ENCODE measurements at regions not wholly inside any gene's neighbourhood (a gene's known extent, or its start where the extent isn't known, plus 50 kb on each side); places are given as distances from the start of the nearest gene placed in this dataset.

DNA sequence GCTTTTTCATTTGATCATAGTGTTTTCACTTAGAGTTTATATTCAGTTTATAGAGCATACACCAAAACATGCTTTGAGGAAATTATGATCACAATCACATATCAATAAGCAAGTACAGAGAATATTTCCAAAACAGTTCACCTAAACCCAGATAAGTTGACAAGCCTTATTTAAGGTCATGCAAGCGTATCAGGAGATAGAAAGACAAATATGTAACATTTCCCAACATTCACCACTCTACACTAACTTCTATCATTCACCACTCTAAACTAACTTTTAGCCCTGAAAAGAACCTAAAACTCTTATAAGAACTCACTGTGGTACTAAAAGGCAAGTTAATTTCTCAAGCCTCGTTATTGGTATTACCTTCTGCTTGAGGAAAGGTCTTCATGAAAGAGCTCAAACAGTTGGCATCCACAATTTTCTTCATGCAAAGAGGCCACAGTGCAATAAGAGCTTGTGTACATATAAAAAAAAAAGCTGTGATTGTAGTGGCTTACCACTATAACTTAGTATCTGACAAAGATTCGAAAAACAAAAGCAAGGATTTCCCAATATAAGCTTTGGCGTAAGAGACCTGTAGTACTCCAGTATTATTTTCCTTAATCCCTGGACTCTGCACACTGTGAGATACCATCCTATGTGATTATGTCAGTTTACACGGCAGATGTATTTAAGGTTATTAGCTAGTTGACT lies 903.3 kb downstream of the STIM2 start:
- Histone ChIP-seq H3K4me3 (ENCODE audit: low read length in 2 of 2) (no peak overlapping the region), H3K27ac (ENCODE audit: low read depth in 2 of 2, low read length in 2 of 2) (no peak overlapping the region), H3K36me3 (ENCODE audit: control insufficient read depth in 2 of 2, insufficient read depth in 2 of 2, low read length in 2 of 2) (no peaks in the 10 kb centered on the region)

GRCh38 chr4:27764526-27764837 lies 903.8 kb downstream of the STIM2 start:
- H3K9ac ChIP-seq (ENCODE audit: low read depth in 1 of 2, low read length in 2 of 2): no peak overlapping the region
- H3K4me3 ChIP-seq (ENCODE audit: low read length in 2 of 2): no peak overlapping the region
- H3K36me3 ChIP-seq (ENCODE audit: control insufficient read depth in 2 of 2, insufficient read depth in 2 of 2, low read length in 2 of 2): no peaks in the 10 kb centered on the region
- H3K27ac ChIP-seq (ENCODE audit: low read depth in 2 of 2, low read length in 2 of 2): no peak overlapping the region
- H3K27me3 ChIP-seq (ENCODE audit: control insufficient read depth in 2 of 2, insufficient read depth in 2 of 2, low read length in 2 of 2): no peaks in the 10 kb centered on the region
- no peaks in the 10 kb centered on the region for H3K4me1 ChIP-seq (ENCODE audit: control insufficient read depth in 2 of 2, insufficient read depth in 2 of 2, low read length in 2 of 2)
- H3K9me3 ChIP-seq (ENCODE audit: control insufficient read depth in 2 of 2, low read length in 2 of 2): no peaks in the 10 kb centered on the region

More for the DNA sequence above, 903.3 kb downstream of the STIM2 start:
- Histone ChIP-seq H3K9ac (ENCODE audit: low read depth in 1 of 2, low read length in 2 of 2) (no peak overlapping the region), H3K9me3 (ENCODE audit: control insufficient read depth in 2 of 2, low read length in 2 of 2) (no peaks in the 10 kb centered on the region), H3K27me3 (ENCODE audit: control insufficient read depth in 2 of 2, insufficient read depth in 2 of 2, low read length in 2 of 2) (no peaks in the 10 kb centered on the region), H3K4me1 (ENCODE audit: control insufficient read depth in 2 of 2, insufficient read depth in 2 of 2, low read length in 2 of 2) (no peaks in the 10 kb centered on the region)

- H3K27me3 ChIP-seq (ENCODE audit: control insufficient read depth in 2 of 2, insufficient read depth in 2 of 2, low read length in 2 of 2): no peaks in the 10 kb centered on the region
- H3K9me3 ChIP-seq (ENCODE audit: control insufficient read depth in 2 of 2, low read length in 2 of 2): no peaks in the 10 kb centered on the region
- H3K36me3 ChIP-seq (ENCODE audit: control insufficient read depth in 2 of 2, insufficient read depth in 2 of 2, low read length in 2 of 2): no peaks in the 10 kb centered on the region
- H3K9ac ChIP-seq (ENCODE audit: low read depth in 1 of 2, low read length in 2 of 2): no peak overlapping the region
- H3K4me3 ChIP-seq (ENCODE audit: low read length in 2 of 2): no peak overlapping the region
- no peak overlapping the region for H3K27ac ChIP-seq (ENCODE audit: low read depth in 2 of 2, low read length in 2 of 2)
- no peaks in the 10 kb centered on the region for H3K4me1 ChIP-seq (ENCODE audit: control insufficient read depth in 2 of 2, insufficient read depth in 2 of 2, low read length in 2 of 2)
Observed at GRCh38 chr4:27770895-27771294, 910.3 kb downstream of the STIM2 start.

DNA sequence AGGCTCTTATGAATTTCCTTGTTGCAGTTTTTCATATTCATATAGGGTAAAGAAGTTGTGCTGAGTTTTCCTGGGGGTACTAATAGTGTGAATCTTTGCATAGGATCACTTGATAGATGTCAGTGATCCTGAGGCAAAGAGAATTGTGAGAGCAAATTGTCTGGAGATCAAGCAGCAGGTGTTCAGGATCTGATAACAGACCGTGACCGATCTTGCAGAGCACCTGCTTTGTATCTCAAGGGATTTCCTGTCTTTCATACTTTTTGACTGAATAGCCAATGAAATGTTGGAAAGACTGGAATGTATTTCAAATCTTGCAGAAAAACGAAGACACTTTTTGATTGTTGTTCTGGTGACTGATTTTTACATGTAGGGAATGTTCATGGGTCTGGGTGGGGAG lies 914.5 kb downstream of the STIM2 start:
- H3K27me3 ChIP-seq (ENCODE audit: control insufficient read depth in 2 of 2, insufficient read depth in 2 of 2, low read length in 2 of 2): no peaks in the 10 kb centered on the region
- no peaks in the 10 kb centered on the region for H3K4me1 ChIP-seq (ENCODE audit: control insufficient read depth in 2 of 2, insufficient read depth in 2 of 2, low read length in 2 of 2)
- H3K27ac ChIP-seq (ENCODE audit: low read depth in 2 of 2, low read length in 2 of 2): no peak overlapping the region
- no peak overlapping the region for H3K4me3 ChIP-seq (ENCODE audit: low read length in 2 of 2)
- peaks cover 0 to 3% of the 10 kb centered on the region in 2 donors for H3K9me3 ChIP-seq (ENCODE audit: control insufficient read depth in 2 of 2, low read length in 2 of 2)
- no peak overlapping the region for H3K9ac ChIP-seq (ENCODE audit: low read depth in 1 of 2, low read length in 2 of 2)
- H3K36me3 ChIP-seq (ENCODE audit: control insufficient read depth in 2 of 2, insufficient read depth in 2 of 2, low read length in 2 of 2): no peaks in the 10 kb centered on the region

DNA sequence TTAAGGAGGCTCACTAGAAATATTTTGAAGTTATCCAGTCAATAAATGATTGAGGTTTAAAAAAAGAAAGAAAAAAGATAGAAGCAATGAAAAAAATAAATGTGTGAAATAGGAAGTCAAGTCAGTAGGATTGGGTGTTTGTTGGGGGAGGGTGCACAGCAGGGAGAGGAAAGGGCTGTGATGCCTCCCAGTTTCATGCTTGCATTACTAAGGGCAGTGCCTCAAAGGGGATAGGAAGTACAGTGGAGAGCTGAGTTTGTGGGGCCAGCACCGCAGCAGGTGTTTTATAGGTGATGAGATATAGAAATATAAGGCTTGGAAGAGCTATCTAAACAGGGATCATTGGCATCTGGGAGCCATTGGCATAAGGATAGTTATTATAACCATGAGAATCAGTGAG lies 919.2 kb downstream of the STIM2 start:
- no peaks in the 10 kb centered on the region for H3K4me1 ChIP-seq (ENCODE audit: control insufficient read depth in 2 of 2, insufficient read depth in 2 of 2, low read length in 2 of 2)
- no peaks in the 10 kb centered on the region for H3K27me3 ChIP-seq (ENCODE audit: control insufficient read depth in 2 of 2, insufficient read depth in 2 of 2, low read length in 2 of 2)
- no peak overlapping the region for H3K9ac ChIP-seq (ENCODE audit: low read depth in 1 of 2, low read length in 2 of 2)
- H3K27ac ChIP-seq (ENCODE audit: low read depth in 2 of 2, low read length in 2 of 2): no peak overlapping the region
- H3K36me3 ChIP-seq (ENCODE audit: control insufficient read depth in 2 of 2, insufficient read depth in 2 of 2, low read length in 2 of 2): no peaks in the 10 kb centered on the region
- no peak overlapping the region for H3K4me3 ChIP-seq (ENCODE audit: low read length in 2 of 2)
- peaks cover 0 to 3% of the 10 kb centered on the region in 2 donors for H3K9me3 ChIP-seq (ENCODE audit: control insufficient read depth in 2 of 2, low read length in 2 of 2)

DNA sequence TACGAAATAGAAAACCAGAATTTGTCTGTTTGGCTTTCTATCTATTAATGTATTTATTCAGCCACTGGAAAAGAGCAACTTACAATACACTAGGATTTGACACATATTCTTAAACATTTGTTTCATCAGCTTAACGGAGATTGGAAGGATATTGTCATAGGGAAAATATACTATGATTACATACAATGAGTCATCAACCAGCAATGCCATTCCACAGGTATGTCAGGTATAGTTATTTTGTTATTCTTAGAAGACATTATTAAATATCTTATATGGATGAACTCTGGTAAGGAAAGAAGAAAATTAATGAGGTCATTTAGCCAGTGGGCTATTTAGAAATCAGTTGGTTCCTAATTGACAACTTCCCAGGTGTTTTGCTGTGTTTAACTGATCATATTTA lies 926.6 kb downstream of the STIM2 start:
- Histone ChIP-seq H3K27me3 (ENCODE audit: control insufficient read depth in 2 of 2, insufficient read depth in 2 of 2, low read length in 2 of 2) (no peaks in the 10 kb centered on the region), H3K9ac (ENCODE audit: low read depth in 1 of 2, low read length in 2 of 2) (no peak overlapping the region), H3K36me3 (ENCODE audit: control insufficient read depth in 2 of 2, insufficient read depth in 2 of 2, low read length in 2 of 2) (no peaks in the 10 kb centered on the region), H3K4me1 (ENCODE audit: control insufficient read depth in 2 of 2, insufficient read depth in 2 of 2, low read length in 2 of 2) (no peaks in the 10 kb centered on the region), H3K27ac (ENCODE audit: low read depth in 2 of 2, low read length in 2 of 2) (no peak overlapping the region), H3K9me3 (ENCODE audit: control insufficient read depth in 2 of 2, low read length in 2 of 2) (no peaks in the 10 kb centered on the region), H3K4me3 (ENCODE audit: low read length in 2 of 2) (no peak overlapping the region)

DNA sequence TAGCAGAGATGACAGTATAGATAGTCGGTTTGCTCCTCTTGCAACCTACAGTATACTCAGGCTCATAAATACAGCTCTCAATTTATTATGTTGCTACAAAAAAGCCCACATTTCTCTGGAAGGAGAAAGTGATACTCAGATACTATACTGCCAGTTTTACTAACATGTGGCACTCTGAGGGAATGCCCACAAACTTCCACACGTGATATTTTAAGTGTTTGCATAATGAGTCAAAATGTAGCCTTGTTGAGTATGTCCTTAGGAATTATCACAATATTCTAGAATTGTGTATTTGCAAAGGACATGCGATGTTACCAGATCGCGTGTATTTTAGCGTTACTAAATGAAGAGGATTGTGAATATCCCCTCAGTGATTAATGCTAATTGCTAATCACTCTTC lies 929.1 kb downstream of the STIM2 start:
- Histone ChIP-seq H3K4me1 (ENCODE audit: control insufficient read depth in 2 of 2, insufficient read depth in 2 of 2, low read length in 2 of 2) (no peaks in the 10 kb centered on the region), H3K9me3 (ENCODE audit: control insufficient read depth in 2 of 2, low read length in 2 of 2) (no peaks in the 10 kb centered on the region), H3K27me3 (ENCODE audit: control insufficient read depth in 2 of 2, insufficient read depth in 2 of 2, low read length in 2 of 2) (no peaks in the 10 kb centered on the region), H3K4me3 (ENCODE audit: low read length in 2 of 2) (no peak overlapping the region), H3K9ac (ENCODE audit: low read depth in 1 of 2, low read length in 2 of 2) (no peak overlapping the region), H3K27ac (ENCODE audit: low read depth in 2 of 2, low read length in 2 of 2) (no peak overlapping the region), H3K36me3 (ENCODE audit: control insufficient read depth in 2 of 2, insufficient read depth in 2 of 2, low read length in 2 of 2) (no peaks in the 10 kb centered on the region)

GRCh38 chr4:27790911-27791310 lies 930.3 kb downstream of the STIM2 start:
- no peaks in the 10 kb centered on the region for H3K36me3 ChIP-seq (ENCODE audit: control insufficient read depth in 2 of 2, insufficient read depth in 2 of 2, low read length in 2 of 2)
- H3K4me3 ChIP-seq (ENCODE audit: low read length in 2 of 2): no peak overlapping the region
- no peaks in the 10 kb centered on the region for H3K4me1 ChIP-seq (ENCODE audit: control insufficient read depth in 2 of 2, insufficient read depth in 2 of 2, low read length in 2 of 2)
- no peaks in the 10 kb centered on the region for H3K27me3 ChIP-seq (ENCODE audit: control insufficient read depth in 2 of 2, insufficient read depth in 2 of 2, low read length in 2 of 2)
- no peak overlapping the region for H3K9ac ChIP-seq (ENCODE audit: low read depth in 1 of 2, low read length in 2 of 2)
- no peaks in the 10 kb centered on the region for H3K9me3 ChIP-seq (ENCODE audit: control insufficient read depth in 2 of 2, low read length in 2 of 2)
- no peak overlapping the region for H3K27ac ChIP-seq (ENCODE audit: low read depth in 2 of 2, low read length in 2 of 2)

GRCh38 chr4:27791640-27792039 lies 931.0 kb downstream of the STIM2 start:
- H3K4me1 ChIP-seq (ENCODE audit: control insufficient read depth in 2 of 2, insufficient read depth in 2 of 2, low read length in 2 of 2): no peaks in the 10 kb centered on the region
- no peaks in the 10 kb centered on the region for H3K9me3 ChIP-seq (ENCODE audit: control insufficient read depth in 2 of 2, low read length in 2 of 2)
- H3K4me3 ChIP-seq (ENCODE audit: low read length in 2 of 2): no peak overlapping the region
- no peak overlapping the region for H3K27ac ChIP-seq (ENCODE audit: low read depth in 2 of 2, low read length in 2 of 2)
- H3K9ac ChIP-seq (ENCODE audit: low read depth in 1 of 2, low read length in 2 of 2): no peak overlapping the region
- H3K36me3 ChIP-seq (ENCODE audit: control insufficient read depth in 2 of 2, insufficient read depth in 2 of 2, low read length in 2 of 2): no peaks in the 10 kb centered on the region
- no peaks in the 10 kb centered on the region for H3K27me3 ChIP-seq (ENCODE audit: control insufficient read depth in 2 of 2, insufficient read depth in 2 of 2, low read length in 2 of 2)

- Histone ChIP-seq H3K4me1 (ENCODE audit: control insufficient read depth in 2 of 2, insufficient read depth in 2 of 2, low read length in 2 of 2) (no peaks in the 10 kb centered on the region), H3K27me3 (ENCODE audit: control insufficient read depth in 2 of 2, insufficient read depth in 2 of 2, low read length in 2 of 2) (no peaks in the 10 kb centered on the region), H3K9me3 (ENCODE audit: control insufficient read depth in 2 of 2, low read length in 2 of 2) (no peaks in the 10 kb centered on the region), H3K4me3 (ENCODE audit: low read length in 2 of 2) (no peak overlapping the region), H3K27ac (ENCODE audit: low read depth in 2 of 2, low read length in 2 of 2) (no peak overlapping the region), H3K36me3 (ENCODE audit: control insufficient read depth in 2 of 2, insufficient read depth in 2 of 2, low read length in 2 of 2) (no peaks in the 10 kb centered on the region), H3K9ac (ENCODE audit: low read depth in 1 of 2, low read length in 2 of 2) (no peak overlapping the region)
Observed at GRCh38 chr4:27807207-27807606, 946.6 kb downstream of the STIM2 start.

GRCh38 chr4:27811948-27812347 lies 951.3 kb downstream of the STIM2 start:
- no peaks in the 10 kb centered on the region for H3K27me3 ChIP-seq (ENCODE audit: control insufficient read depth in 2 of 2, insufficient read depth in 2 of 2, low read length in 2 of 2)
- H3K9me3 ChIP-seq (ENCODE audit: control insufficient read depth in 2 of 2, low read length in 2 of 2): peaks cover 0 to 2% of the 10 kb centered on the region in 2 donors
- no peaks in the 10 kb centered on the region for H3K4me1 ChIP-seq (ENCODE audit: control insufficient read depth in 2 of 2, insufficient read depth in 2 of 2, low read length in 2 of 2)
- no peak overlapping the region for H3K27ac ChIP-seq (ENCODE audit: low read depth in 2 of 2, low read length in 2 of 2)
- H3K4me3 ChIP-seq (ENCODE audit: low read length in 2 of 2): no peak overlapping the region
- no peak overlapping the region for H3K9ac ChIP-seq (ENCODE audit: low read depth in 1 of 2, low read length in 2 of 2)
- H3K36me3 ChIP-seq (ENCODE audit: control insufficient read depth in 2 of 2, insufficient read depth in 2 of 2, low read length in 2 of 2): no peaks in the 10 kb centered on the region

All from mucosa of rectum (tissue), 2 donors.